M059J (cell line): ENCODE measurements at regions not wholly inside any gene's neighbourhood (a gene's known extent, or its start where the extent isn't known, plus 50 kb on each side); places are given as distances from the start of the nearest gene placed in this dataset.

Source experiments
- DNase-seq: peaks from one replicate; pipeline ENCODE4 v3.0.0-alpha.2; 2012; ENCODE audit warnings: low read depth

- DNase-seq: peak; percentile 69
Observed at GRCh38 chr3:107992976-107993684, 97.7 kb downstream of the CD47 start.

- no peak for DNase-seq
Observed at GRCh38 chr3:107990926-107991325, 99.9 kb downstream of the CD47 start.

GRCh38 chr3:107990433-107990832 lies 100.4 kb downstream of the CD47 start:
- no peak for DNase-seq

- DNase-seq: no peak
Observed at GRCh38 chr3:107989661-107990060, 101.2 kb downstream of the CD47 start.

- peak; percentile 85 for DNase-seq
Observed at GRCh38 chr3:107988460-107989175, 102.2 kb downstream of the CD47 start.

GRCh38 chr3:107987036-107987939 lies 103.5 kb downstream of the CD47 start:
- peak; percentile 99 for DNase-seq

- DNase-seq: no peak
Observed at GRCh38 chr3:107986505-107986904, 104.3 kb downstream of the CD47 start.

GRCh38 chr3:107985496-107985895 lies 105.3 kb downstream of the CD47 start:
- DNase-seq: peak; percentile 39

- no peak for DNase-seq
Observed at GRCh38 chr3:107983247-107983646, 107.6 kb downstream of the CD47 start.

GRCh38 chr3:107982165-107982564 lies 108.7 kb downstream of the CD47 start:
- DNase-seq: no peak

GRCh38 chr3:107981471-107982111 lies 109.2 kb downstream of the CD47 start:
- DNase-seq: peak; percentile 48

GRCh38 chr3:107979538-107979937 lies 111.3 kb downstream of the CD47 start:
- DNase-seq: no peak

- DNase-seq: no peak
Observed at GRCh38 chr3:107978131-107979055, 112.4 kb downstream of the CD47 start.

- DNase-seq: no peak
Observed at GRCh38 chr3:107977221-107978130, 113.4 kb downstream of the CD47 start.

GRCh38 chr3:107976202-107976800 lies 114.5 kb downstream of the CD47 start:
- no peak for DNase-seq

GRCh38 chr3:107975529-107976201 lies 115.2 kb downstream of the CD47 start:
- DNase-seq: no peak

GRCh38 chr3:107973961-107974360 lies 116.9 kb downstream of the CD47 start:
- no peak for DNase-seq

GRCh38 chr3:107973152-107973551 lies 117.7 kb downstream of the CD47 start:
- peak; percentile 21 for DNase-seq
